GM12878 (cell line): ENCODE measurements at regions not wholly inside any gene's neighbourhood (a gene's known extent, or its start where the extent isn't known, plus 50 kb on each side); places are given as distances from the start of the nearest gene placed in this dataset.

Source experiments
- ATAC-seq: fragments of 200-7000 bp; cut with Tn5 transposase; 3 replicates; pipeline ENCODE4 v1.9.1; 2020; ENCODE audit warnings: mild to moderate bottlenecking, moderate library complexity
- BruUV-seq: library from RNA; stranded (reverse); fragments of 400-500 nt; replicated peaks from 2 replicates; lab custom pipeline; 2021; lab: Mats Ljungman, UMichigan
- CTCF ChIA-PET: fragments of 300-600 bp; sonication (Branson Sonifier 250); formaldehyde crosslinking; extraction: SDS; loops from one replicate; lab custom pipeline; 2021; ENCODE audit warnings: inconsistent platforms; lab: Yijun Ruan, JAX
- POLR2A ChIA-PET: fragments of 350-600 bp; formaldehyde crosslinking; extraction: SDS; loops from one replicate; lab custom pipeline; 2021; ENCODE audit warnings: inconsistent platforms; lab: Charles Lee
- RAD21 ChIA-PET: fragments of 300-600 bp; sonication (Branson Sonifier 250); formaldehyde crosslinking; loops from one replicate; lab custom pipeline; 2023; ENCODE audit warnings: antibody characterized with exemption; ENCODE audit not compliant: unreplicated experiment; lab: Charles Lee
- SMC1A ChIA-PET: fragments of 300-600 bp; sonication (Branson Sonifier 250); formaldehyde crosslinking; loops from one replicate; lab custom pipeline; 2023; ENCODE audit not compliant: unreplicated experiment, uncharacterized antibody; lab: Charles Lee
- DNase-seq: peaks from one replicate; pipeline ENCODE4 v3.0.0-alpha.2; 2011; ENCODE audit warnings: low read depth, low spot score
- FAIRE-seq: peaks from 3 replicates; lab custom pipeline; 2011; peaks lifted over from hg19 to GRCh38; lab: Jason Lieb, UNC
- H2AFZ ChIP-seq: 2 replicates; pipeline ENCODE4 v1.6.0; 2011; ENCODE audit warnings: low read depth, low read length, control low read depth; ENCODE audit not compliant: control insufficient read depth
- H3K27ac ChIP-seq: 2 replicates; pipeline ENCODE4 v1.5.1; 2011; ENCODE audit warnings: control low read depth; ENCODE audit not compliant: control insufficient read depth, insufficient read depth
- H3K27me3 ChIP-seq, 2 experiments: replicated peaks in 1 of 2; 2 replicates each; pipeline versions ENCODE4 v1.6.0 to v1.6.1; 2011; ENCODE audit warnings: low read length in 1 of 2; ENCODE audit not compliant: control insufficient read depth in 2 of 2, insufficient read depth in 2 of 2
- H3K36me3 ChIP-seq, 2 experiments: 2 replicates each; pipeline ENCODE4 v1.5.1; 2011; ENCODE audit warnings: low read length in 1 of 2; ENCODE audit not compliant: control insufficient read depth in 2 of 2, insufficient read depth in 2 of 2
- H3K4me1 ChIP-seq: 2 replicates; pipeline ENCODE4 v1.6.1; 2011; ENCODE audit warnings: mild to moderate bottlenecking, low read length, moderate library complexity, mixed read lengths; ENCODE audit not compliant: control insufficient read depth, insufficient read depth
- H3K4me2 ChIP-seq: 2 replicates; pipeline ENCODE4 v1.6.0; 2011; ENCODE audit warnings: control low read depth; ENCODE audit not compliant: control insufficient read depth, insufficient read depth
- H3K4me3 ChIP-seq: fragments of 200-600 bp; sonication (generic); 2 replicates; pipeline ENCODE4 v1.5.1; 2016
- H3K79me2 ChIP-seq: 2 replicates; pipeline ENCODE4 v1.6.0; 2011; ENCODE audit warnings: low read length; ENCODE audit not compliant: control insufficient read depth, insufficient read depth
- H3K9ac ChIP-seq: 2 replicates; pipeline ENCODE4 v1.8.0; 2011; ENCODE audit warnings: low read length, control low read depth, mixed read lengths; ENCODE audit not compliant: control insufficient read depth, insufficient read depth
- H3K9me3 ChIP-seq: replicated peaks from 3 replicates; pipeline ENCODE4 v1.5.1; 2011; ENCODE audit warnings: mild to moderate bottlenecking, low read length; ENCODE audit not compliant: control insufficient read depth, insufficient read depth
- H4K20me1 ChIP-seq: 2 replicates; pipeline ENCODE4 v1.6.0; 2011; ENCODE audit not compliant: control insufficient read depth, insufficient read depth
- CEBPB ChIP-seq, 2 experiments: fragments of 150-350 bp in 1 of 2; IDR thresholded peaks; 2 replicates each; pipeline ENCODE4 v1.6.1; 2012 to 2014; ENCODE audit warnings: low read depth in 2 of 2, low read length in 2 of 2, borderline replicate concordance in 1 of 2, inconsistent platforms in 1 of 2
- DPF2 ChIP-seq: fragments of 450-650 bp; IDR thresholded peaks from 2 replicates; pipeline ENCODE4 v1.6.1; 2017; ENCODE audit warnings: mild to moderate bottlenecking
- HDAC2 ChIP-seq: fragments of 200-600 bp; sonication (generic); IDR thresholded peaks from 2 replicates; pipeline ENCODE4 v1.6.1; 2017
- JUNB ChIP-seq: IDR thresholded peaks from 2 replicates; pipeline ENCODE4 v1.6.1; 2016; ENCODE audit warnings: antibody characterized with exemption, mild to moderate bottlenecking
- LARP7 ChIP-seq: fragments of 450-650 bp; IDR thresholded peaks from 2 replicates; pipeline ENCODE4 v1.6.1; 2017; ENCODE audit warnings: mild to moderate bottlenecking
- SMC3 ChIP-seq: IDR thresholded peaks from 2 replicates; pipeline ENCODE4 v1.6.1; 2011; ENCODE audit warnings: low read length, improper control_type of control experiment, borderline replicate concordance
- SUZ12 ChIP-seq: fragments of 200-600 bp; sonication (generic); IDR thresholded peaks from one replicate; pipeline ENCODE4 v1.6.1; 2018; ENCODE audit warnings: antibody characterized with exemption, mild to moderate bottlenecking; ENCODE audit not compliant: unreplicated experiment
- TCF3 ChIP-seq: IDR thresholded peaks from 2 replicates; pipeline ENCODE4 v1.6.1; 2012; ENCODE audit warnings: low read depth, mild to moderate bottlenecking, low read length, borderline replicate concordance; ENCODE audit not compliant: insufficient read depth
- ZNF217 ChIP-seq: fragments of 450-650 bp; IDR thresholded peaks from 2 replicates; pipeline ENCODE4 v1.6.1; 2017; ENCODE audit warnings: antibody characterized with exemption, mild to moderate bottlenecking
- WGBS: methylation state at CpG from one replicate; pipeline ENCODE4 v1.1.6; 2016; ENCODE audit warnings: low lambda C conversion rate; ENCODE audit not compliant: insufficient replicate concordance, insufficient coverage; ENCODE audit errors: missing lambda C conversion rate; 5-methylcytosine and 5-hydroxymethylcytosine counted together
- in situ Hi-C: fragments of 300-500 bp; cut with MboI; formaldehyde crosslinking; loops from 9 replicates; pipeline ENCODE4 v1.14.3; 2018; ENCODE audit warnings: mixed read lengths
- intact Hi-C: fragments of 100-400 bp; cut with micrococcal nuclease; formaldehyde crosslinking; loops from one replicate; pipeline ENCODE4 v1.14.2; 2022; ENCODE audit not compliant: unreplicated experiment
- TF ChIP-seq, protein P1 (sequence below): IDR thresholded peaks from 2 replicates; pipeline ENCODE4 v1.6.1; 2011; ENCODE audit warnings: borderline replicate concordance, low read depth, mild to moderate bottlenecking, moderate library complexity, mixed read lengths, low read length; ENCODE audit not compliant: insufficient read depth; ENCODE audit errors: extremely low read length
- TF ChIP-seq, protein P2 (sequence below): IDR thresholded peaks from 2 replicates; pipeline ENCODE4 v1.6.1; 2012; ENCODE audit warnings: low read depth, low read length, improper control_type of control experiment

DNA sequence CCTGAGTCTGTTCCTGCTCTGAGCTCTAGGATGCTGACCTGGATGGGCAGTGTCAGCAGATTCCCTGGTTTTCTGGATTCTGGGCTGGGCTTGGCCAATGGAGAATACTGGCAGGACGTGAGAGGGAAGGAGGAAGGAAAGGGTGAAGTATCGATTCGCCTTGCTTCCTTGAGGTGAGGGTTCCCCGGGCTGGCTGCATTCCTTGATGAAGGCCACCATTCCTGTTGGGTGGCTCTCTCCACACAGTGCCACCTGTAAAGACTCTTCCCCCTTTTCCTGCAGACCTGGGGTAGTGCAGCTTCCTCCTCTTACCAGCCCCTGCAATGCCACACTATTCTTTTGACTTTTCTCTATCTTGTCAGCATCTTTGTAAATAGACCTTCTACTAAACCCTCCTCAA, 58.1 kb upstream of the TANC2 start:
- no peak overlapping the region for H3K9ac ChIP-seq
- BruUV-seq: no TSS peak
- no peaks in the 10 kb centered on the region for H3K4me1 ChIP-seq
- in situ Hi-C loops (no loop called here), intact Hi-C loops (no loop called here)
- POLR2A ChIA-PET: no interaction called here
- RAD21 ChIA-PET: no interaction called here
- no peak overlapping the region for H2AFZ ChIP-seq
- no peaks in the 10 kb centered on the region for H3K9me3 ChIP-seq
- SMC1A ChIA-PET: no interaction called here
- no peaks in the 10 kb centered on the region; a peak in 1 of 4 replicates for H3K27me3 ChIP-seq
- 67% methylated on average over 4 of the region's 4 CpGs for WGBS
- CTCF ChIA-PET: no interaction called here
- no peak for DNase-seq
- TF ChIP-seq HDAC2: no peak
- TF ChIP-seq, protein P1, sequence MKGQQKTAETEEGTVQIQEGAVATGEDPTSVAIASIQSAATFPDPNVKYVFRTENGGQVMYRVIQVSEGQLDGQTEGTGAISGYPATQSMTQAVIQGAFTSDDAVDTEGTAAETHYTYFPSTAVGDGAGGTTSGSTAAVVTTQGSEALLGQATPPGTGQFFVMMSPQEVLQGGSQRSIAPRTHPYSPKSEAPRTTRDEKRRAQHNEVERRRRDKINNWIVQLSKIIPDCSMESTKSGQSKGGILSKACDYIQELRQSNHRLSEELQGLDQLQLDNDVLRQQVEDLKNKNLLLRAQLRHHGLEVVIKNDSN: no peak
- no peak for TF ChIP-seq CEBPB (IDR thresholded peaks at IDR 0.05; ENCODE audit: borderline replicate concordance in 1 of 2, low read depth in 2 of 2, low read length in 2 of 2)
- no peak for TF ChIP-seq ZNF217
- TF ChIP-seq SMC3: no peak
- TF ChIP-seq, protein P2, sequence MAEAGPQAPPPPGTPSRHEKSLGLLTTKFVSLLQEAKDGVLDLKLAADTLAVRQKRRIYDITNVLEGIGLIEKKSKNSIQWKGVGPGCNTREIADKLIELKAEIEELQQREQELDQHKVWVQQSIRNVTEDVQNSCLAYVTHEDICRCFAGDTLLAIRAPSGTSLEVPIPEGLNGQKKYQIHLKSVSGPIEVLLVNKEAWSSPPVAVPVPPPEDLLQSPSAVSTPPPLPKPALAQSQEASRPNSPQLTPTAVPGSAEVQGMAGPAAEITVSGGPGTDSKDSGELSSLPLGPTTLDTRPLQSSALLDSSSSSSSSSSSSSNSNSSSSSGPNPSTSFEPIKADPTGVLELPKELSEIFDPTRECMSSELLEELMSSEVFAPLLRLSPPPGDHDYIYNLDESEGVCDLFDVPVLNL: no peak
- no peak for TF ChIP-seq SUZ12
- TF ChIP-seq DPF2: no peak
- no peak for TF ChIP-seq TCF3
- no peak for TF ChIP-seq LARP7
- TF ChIP-seq JUNB: no peak
- no peak overlapping the region for H3K27ac ChIP-seq
- H3K79me2 ChIP-seq: no peaks in the 10 kb centered on the region
- no peak overlapping the region for H3K4me3 ChIP-seq
- no peaks in the 10 kb centered on the region for H4K20me1 ChIP-seq
- FAIRE-seq: no peak
- ATAC-seq: no peak
- no peak overlapping the region for H3K4me2 ChIP-seq
- no peaks in the 10 kb centered on the region for H3K36me3 ChIP-seq
